NT2/D1 (cell line): ENCODE measurements at regions not wholly inside any gene's neighbourhood (a gene's known extent, or its start where the extent isn't known, plus 50 kb on each side); places are given as distances from the start of the nearest gene placed in this dataset.

Source experiments
- DNase-seq: peaks from one replicate; pipeline ENCODE4 v3.0.0-alpha.2; 2011; ENCODE audit warnings: low read depth, low spot score
- H3K27me3 ChIP-seq: 2 replicates; pipeline ENCODE4 v1.6.0; 2011; ENCODE audit warnings: mild to moderate bottlenecking; ENCODE audit not compliant: insufficient read length, insufficient read depth
- H3K36me3 ChIP-seq: 2 replicates; pipeline ENCODE4 v1.6.1; 2011; ENCODE audit warnings: mild to moderate bottlenecking, low read length, mixed read lengths; ENCODE audit not compliant: insufficient read depth, insufficient read length
- H3K4me1 ChIP-seq: 2 replicates; pipeline ENCODE4 v1.5.1; 2011; ENCODE audit not compliant: insufficient read depth, insufficient read length
- H3K4me3 ChIP-seq: 2 replicates; pipeline ENCODE4 v1.5.1; 2011; ENCODE audit warnings: low read depth; ENCODE audit not compliant: insufficient read length
- H3K9ac ChIP-seq: 2 replicates; pipeline ENCODE4 v1.6.0; 2011; ENCODE audit warnings: low read depth; ENCODE audit not compliant: insufficient read length
- H3K9me3 ChIP-seq: 2 replicates; pipeline ENCODE4 v1.5.1; 2011; ENCODE audit warnings: mild to moderate bottlenecking, low read length; ENCODE audit not compliant: insufficient read depth
- SUZ12 ChIP-seq: IDR thresholded peaks from 2 replicates; pipeline ENCODE4 v1.6.1; 2011; ENCODE audit not compliant: insufficient read length, insufficient read depth; ENCODE audit errors: extremely low read depth
- YY1 ChIP-seq: IDR thresholded peaks from 2 replicates; pipeline ENCODE4 v1.6.1; 2011; ENCODE audit not compliant: insufficient read length, insufficient read depth
- ZNF274 ChIP-seq: IDR thresholded peaks from 2 replicates; pipeline ENCODE4 v1.6.1; 2011; ENCODE audit warnings: mild to moderate bottlenecking, low read depth, low read length

DNA sequence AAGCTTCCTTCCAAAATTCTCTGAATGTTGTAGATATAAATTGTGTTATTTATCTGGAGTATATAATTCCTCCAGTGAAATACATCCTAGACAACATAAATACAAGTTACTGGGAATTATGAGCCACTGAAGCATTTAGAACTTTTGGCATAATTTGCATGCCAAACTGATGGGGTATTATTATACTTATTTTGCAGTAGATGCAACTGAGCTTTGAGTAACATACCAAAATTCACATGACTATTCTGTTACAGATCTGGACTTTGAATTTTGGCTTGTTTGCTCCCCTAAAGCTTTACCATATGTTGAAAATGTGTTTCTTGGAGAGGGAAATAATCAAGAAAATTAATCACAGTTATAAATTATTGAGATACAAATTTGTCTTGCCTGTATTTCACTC is 372.5 kb downstream of the CDH11 start:
- TF ChIP-seq YY1 (no peak), SUZ12 (no peak), ZNF274 (no peak)

DNA sequence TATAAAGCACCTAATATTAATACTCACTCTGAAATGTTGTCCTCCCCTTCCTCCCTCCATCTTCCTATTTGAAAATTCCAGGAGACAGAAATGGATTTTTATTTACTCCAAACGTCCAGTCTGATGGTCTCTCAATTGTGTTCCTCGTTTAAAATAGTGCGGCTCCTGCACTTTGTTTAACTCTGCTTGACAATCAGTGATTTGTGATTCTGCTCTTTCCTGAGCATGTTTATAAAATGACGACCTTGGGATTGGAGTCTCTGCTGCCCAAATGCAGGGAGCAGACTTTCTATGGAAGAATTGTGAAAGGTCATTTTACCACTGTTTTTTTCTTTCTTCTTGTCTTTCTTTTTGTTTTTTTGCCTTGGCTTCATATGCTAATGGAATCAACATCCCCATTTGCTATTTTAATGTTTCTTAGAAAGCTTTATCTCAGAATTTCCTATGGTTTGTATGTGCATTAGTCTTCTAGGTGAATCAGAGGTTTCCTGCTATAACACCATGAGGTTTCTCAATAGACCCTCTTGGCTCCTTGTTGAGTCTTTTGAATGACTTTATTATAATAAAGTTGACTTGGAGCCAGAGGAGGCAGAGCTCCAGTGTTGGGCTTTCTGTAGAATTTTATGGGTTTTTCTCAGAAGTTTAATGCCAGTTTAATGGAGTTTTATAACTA is 376.5 kb downstream of the CDH11 start:
- no peaks in the 10 kb centered on the region for H3K4me1 ChIP-seq
- no peaks in the 10 kb centered on the region for H3K36me3 ChIP-seq
- TF ChIP-seq SUZ12 (no peak), ZNF274 (no peak), YY1 (no peak)
- no peak overlapping the region for H3K4me3 ChIP-seq
- H3K9ac ChIP-seq, result no peak overlapping the region
- H3K9me3 ChIP-seq, result no peaks in the 10 kb centered on the region
- no peak for DNase-seq
- H3K27me3 ChIP-seq, result no peaks in the 10 kb centered on the region

More for the DNA sequence above, 372.5 kb downstream of the CDH11 start:
- Histone ChIP-seq H3K4me1 (no peaks in the 10 kb centered on the region), H3K27me3 (no peaks in the 10 kb centered on the region), H3K36me3 (no peaks in the 10 kb centered on the region), H3K4me3 (no peak overlapping the region), H3K9ac (no peak overlapping the region), H3K9me3 (no peaks in the 10 kb centered on the region)
- DNase-seq, result no peak

DNA sequence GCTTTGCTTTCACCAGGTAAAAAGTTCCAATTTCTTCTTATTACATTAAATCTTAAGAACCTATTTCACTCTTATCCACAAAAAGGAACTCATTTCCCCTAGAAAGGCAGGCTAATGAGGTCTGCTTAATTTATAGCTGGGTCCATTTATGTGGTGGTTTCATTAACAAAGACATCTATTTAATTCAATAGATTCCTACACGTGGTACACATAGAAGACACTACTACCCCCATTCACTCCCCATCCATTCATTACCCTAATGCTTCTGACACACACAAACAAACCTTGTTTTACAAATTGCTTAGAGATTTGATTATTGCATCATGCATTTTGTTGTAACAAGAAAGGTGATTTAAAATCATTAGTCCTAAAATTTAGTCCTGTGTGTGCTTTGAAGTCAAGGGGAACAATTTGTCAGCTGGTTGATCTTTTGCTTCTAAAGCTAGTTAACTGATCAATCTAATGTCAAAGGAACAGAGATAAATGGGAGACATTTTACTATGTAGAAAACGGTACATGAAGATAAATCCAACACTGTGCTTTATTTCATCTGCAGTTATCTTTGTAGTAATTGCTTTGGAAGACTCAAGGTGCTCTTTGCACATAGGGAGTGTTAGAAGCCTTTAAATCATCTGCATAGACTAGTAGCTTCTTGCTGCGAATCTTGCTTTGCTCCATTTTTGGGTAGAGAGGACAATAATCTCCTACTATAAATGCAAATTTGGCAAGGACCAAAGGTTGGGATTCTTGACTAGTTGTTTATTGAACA is 379.2 kb downstream of the CDH11 start:
- no peak overlapping the region for H3K9ac ChIP-seq
- H3K4me1 ChIP-seq, result no peaks in the 10 kb centered on the region
- no peak for DNase-seq
- no peak for TF ChIP-seq ZNF274
- no peak for TF ChIP-seq YY1
- no peak for TF ChIP-seq SUZ12
- no peaks in the 10 kb centered on the region for H3K9me3 ChIP-seq
- no peak overlapping the region for H3K4me3 ChIP-seq
- H3K36me3 ChIP-seq, result no peaks in the 10 kb centered on the region
- H3K27me3 ChIP-seq, result no peaks in the 10 kb centered on the region

DNA sequence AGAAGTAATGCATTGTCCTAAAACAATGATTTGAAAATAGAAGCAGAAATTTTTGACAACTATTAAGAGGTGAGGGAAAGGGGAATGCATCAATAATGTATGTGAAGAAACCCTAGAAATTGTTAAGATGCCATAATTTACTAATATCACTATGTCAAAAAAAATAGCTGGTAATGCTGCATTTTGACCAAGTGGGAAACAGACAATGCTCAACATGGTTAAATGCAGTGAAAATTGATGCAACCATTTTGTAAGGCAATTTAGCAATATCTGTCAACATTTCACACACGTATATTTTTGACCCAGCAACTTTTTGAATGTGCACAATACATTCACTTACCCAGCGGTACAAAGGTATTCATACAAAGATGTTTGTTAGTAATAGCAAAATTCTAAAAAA is 381.6 kb downstream of the CDH11 start:
- H3K9ac ChIP-seq, result no peak overlapping the region
- H3K9me3 ChIP-seq, result no peaks in the 10 kb centered on the region
- no peaks in the 10 kb centered on the region for H3K36me3 ChIP-seq
- no peaks in the 10 kb centered on the region for H3K4me1 ChIP-seq
- H3K4me3 ChIP-seq, result no peak overlapping the region
- no peak for DNase-seq
- TF ChIP-seq SUZ12 (no peak), ZNF274 (no peak), YY1 (no peak)
- no peaks in the 10 kb centered on the region for H3K27me3 ChIP-seq

DNA sequence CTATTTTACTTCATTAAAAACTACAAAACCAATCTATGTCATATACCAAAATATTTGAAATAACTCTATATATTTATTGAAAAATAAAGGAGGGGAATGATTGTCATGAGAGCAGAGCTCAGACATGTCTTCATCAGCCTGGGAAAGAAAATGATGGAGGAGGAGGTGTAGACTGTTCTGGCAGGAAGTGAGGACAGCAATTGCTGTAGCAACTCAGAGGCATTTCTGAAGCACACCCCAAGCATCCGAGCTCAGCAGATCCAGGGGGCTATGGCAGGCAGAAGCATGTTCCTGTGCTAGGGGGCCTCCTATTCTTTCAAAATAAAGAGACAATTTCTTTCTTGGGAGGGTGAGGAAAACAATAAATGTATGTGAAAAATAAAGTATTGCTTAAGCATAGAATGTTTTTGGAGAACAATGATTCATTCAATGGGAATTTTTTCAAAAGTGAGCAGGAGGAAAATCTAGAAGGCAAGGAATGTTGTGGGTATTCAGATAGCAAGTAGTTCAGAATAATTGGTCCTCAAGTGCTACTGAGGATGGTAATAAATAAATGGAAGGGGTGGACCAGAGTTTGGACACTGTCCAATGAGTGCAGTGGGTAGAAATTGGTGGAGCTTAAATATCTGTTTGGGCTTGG is 383.4 kb downstream of the CDH11 start:
- H3K4me3 ChIP-seq, result no peak overlapping the region
- DNase-seq, result no peak
- no peaks in the 10 kb centered on the region for H3K27me3 ChIP-seq
- no peak overlapping the region for H3K9ac ChIP-seq
- no peaks in the 10 kb centered on the region for H3K4me1 ChIP-seq
- H3K36me3 ChIP-seq, result no peaks in the 10 kb centered on the region
- no peaks in the 10 kb centered on the region for H3K9me3 ChIP-seq
- TF ChIP-seq ZNF274, result no peak
- TF ChIP-seq SUZ12, result no peak
- no peak for TF ChIP-seq YY1

DNA sequence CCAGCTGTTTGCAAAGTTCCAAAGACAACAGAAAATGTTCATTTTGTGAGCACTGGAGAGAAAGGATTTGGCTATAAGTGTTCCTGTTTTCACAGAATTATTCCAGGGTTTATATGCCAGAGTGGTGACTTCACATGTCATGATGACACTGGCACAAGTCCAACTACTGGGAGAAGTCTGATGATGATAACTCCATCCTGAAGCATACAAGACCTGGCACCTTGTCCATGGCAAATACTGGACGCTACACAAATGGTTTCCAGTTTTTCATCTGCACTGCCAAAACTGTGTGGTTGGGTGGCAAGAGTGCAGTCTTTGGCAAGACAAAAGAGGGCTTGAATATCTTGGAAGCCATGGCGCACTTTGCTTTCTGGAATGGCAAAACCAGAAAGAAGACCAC is 385.0 kb downstream of the CDH11 start:
- Histone ChIP-seq H3K36me3 (no peaks in the 10 kb centered on the region), H3K4me3 (no peak overlapping the region), H3K9me3 (no peaks in the 10 kb centered on the region), H3K4me1 (no peaks in the 10 kb centered on the region), H3K27me3 (no peaks in the 10 kb centered on the region), H3K9ac (no peak overlapping the region)
- DNase-seq, result no peak
- TF ChIP-seq YY1, result no peak
- TF ChIP-seq SUZ12, result no peak
- no peak for TF ChIP-seq ZNF274

DNA sequence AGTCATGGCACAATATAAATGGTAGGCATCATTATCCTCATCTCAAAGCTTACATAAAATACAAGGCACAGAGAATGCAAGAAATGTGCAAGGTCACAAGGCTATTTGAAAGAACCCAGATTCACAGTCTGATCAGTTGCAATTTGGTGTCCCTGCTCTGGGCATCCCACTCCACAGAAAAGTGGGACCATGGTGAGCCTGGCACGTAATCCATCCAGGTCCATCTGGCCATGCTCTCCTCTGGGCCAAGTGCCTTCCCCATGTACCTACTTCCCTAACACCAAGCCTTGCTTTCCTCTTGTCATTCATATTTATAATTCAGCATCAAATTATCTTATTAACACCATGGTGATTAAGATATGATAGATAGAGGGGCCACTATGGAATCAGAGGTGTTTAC is 390.0 kb downstream of the CDH11 start:
- no peak for DNase-seq
- no peaks in the 10 kb centered on the region for H3K4me1 ChIP-seq
- no peaks in the 10 kb centered on the region for H3K9me3 ChIP-seq
- no peak overlapping the region for H3K9ac ChIP-seq
- H3K27me3 ChIP-seq, result no peaks in the 10 kb centered on the region
- H3K4me3 ChIP-seq, result no peak overlapping the region
- no peaks in the 10 kb centered on the region for H3K36me3 ChIP-seq
- TF ChIP-seq ZNF274 (no peak), YY1 (no peak), SUZ12 (no peak)
